Keratinocyte (primary cell): ENCODE measurements at regions not wholly inside any gene's neighbourhood (a gene's known extent, or its start where the extent isn't known, plus 50 kb on each side); places are given as distances from the start of the nearest gene placed in this dataset.

Experiments used
- DNase-seq: peaks from one replicate; pipeline ENCODE4 v3.0.0-alpha.2; 2011; ENCODE audit warnings: low read depth, missing footprints, low spot score
- FAIRE-seq: peaks from 2 replicates; lab custom pipeline; 2011; peaks lifted over from hg19 to GRCh38; lab: Jason Lieb, UNC
- H2AFZ ChIP-seq: 2 replicates; pipeline ENCODE4 v1.6.0; 2012; ENCODE audit warnings: low read length, control low read depth, inconsistent platforms; ENCODE audit not compliant: control insufficient read depth
- H3K27ac ChIP-seq: 2 replicates; pipeline ENCODE4 v1.5.1; 2011; ENCODE audit warnings: low read length; ENCODE audit not compliant: control insufficient read depth, insufficient read depth
- H3K27me3 ChIP-seq: 3 replicates; pipeline ENCODE4 v1.6.0; 2011; ENCODE audit warnings: low read length; ENCODE audit not compliant: control insufficient read depth, insufficient read depth; ENCODE audit errors: extremely low read depth
- H3K36me3 ChIP-seq, 2 experiments: 2 replicates in 1 of 2; 3 replicates in 1 of 2; pipeline ENCODE4 v1.5.1; 2011; ENCODE audit warnings: low read length in 2 of 2, mild to moderate bottlenecking in 1 of 2; ENCODE audit not compliant: control insufficient read depth in 2 of 2, insufficient read depth in 2 of 2; ENCODE audit errors: extremely low read depth in 1 of 2
- H3K4me1 ChIP-seq: 3 replicates; pipeline ENCODE4 v1.5.1; 2011; ENCODE audit warnings: low read length; ENCODE audit not compliant: control insufficient read depth, insufficient read depth; ENCODE audit errors: extremely low read depth
- H3K4me2 ChIP-seq: 3 replicates; pipeline ENCODE4 v1.6.0; 2011; ENCODE audit warnings: low read depth, low read length; ENCODE audit not compliant: control insufficient read depth, insufficient read depth; ENCODE audit errors: extremely low read depth
- H3K4me3 ChIP-seq, 3 experiments: fragments of 200-600 bp in 1 of 3; sonication (generic) in 1 of 3; 2 replicates in 2 of 3; 3 replicates in 1 of 3; pipeline ENCODE4 v1.5.1; 2011 to 2016; ENCODE audit warnings: low read length in 3 of 3, mild to moderate bottlenecking in 3 of 3, control low read depth in 2 of 3, inconsistent platforms in 1 of 3, low read depth in 1 of 3, mixed read lengths in 1 of 3, mixed run types in 1 of 3, moderate library complexity in 1 of 3; ENCODE audit not compliant: control insufficient read depth in 2 of 3, insufficient read depth in 2 of 3; ENCODE audit errors: extremely low read depth in 1 of 3
- H3K79me2 ChIP-seq: 2 replicates; pipeline ENCODE4 v1.6.0; 2012; ENCODE audit warnings: low read length; ENCODE audit not compliant: control insufficient read depth, insufficient read depth
- H3K9ac ChIP-seq: 3 replicates; pipeline ENCODE4 v1.6.0; 2011; ENCODE audit warnings: low read length; ENCODE audit not compliant: control insufficient read depth, insufficient read depth; ENCODE audit errors: extremely low read depth
- H3K9me1 ChIP-seq: 3 replicates; pipeline ENCODE4 v1.6.0; 2011; ENCODE audit warnings: low read length; ENCODE audit not compliant: control insufficient read depth, insufficient read depth; ENCODE audit errors: extremely low read depth
- H3K9me3 ChIP-seq: 2 replicates; pipeline ENCODE4 v1.5.1; 2012; ENCODE audit warnings: low read depth, low read length; ENCODE audit not compliant: control insufficient read depth
- H4K20me1 ChIP-seq: 3 replicates; pipeline ENCODE4 v1.6.0; 2011; ENCODE audit warnings: low read length; ENCODE audit not compliant: control insufficient read depth, insufficient read depth; ENCODE audit errors: extremely low read depth
- EZH2 ChIP-seq: IDR thresholded peaks from one replicate; pipeline ENCODE4 v1.6.1; 2012; ENCODE audit warnings: inconsistent platforms, mild to moderate bottlenecking, low read length, moderate library complexity
- dilution Hi-C: fragments of 300-500 bp; cut with MboI; formaldehyde crosslinking; loops from one replicate; pipeline ENCODE4 v1.7.0; 2020; ENCODE audit warnings: low sequenced_read_pairs; ENCODE audit not compliant: extremely low pct_ligation_motif_present
- TF ChIP-seq, protein P1 (sequence below), 3 experiments: IDR thresholded peaks in 1 of 3; conservative IDR thresholded peaks in 1 of 3; optimal IDR thresholded peaks in 1 of 3; 2 replicates in 2 of 3; 3 replicates in 1 of 3; pipeline versions ENCODE3 to v1.5.1; 2011; ENCODE audit warnings: low read length in 3 of 3, mild to moderate bottlenecking in 3 of 3, moderate library complexity in 2 of 3, control low read depth in 1 of 3, inconsistent platforms in 1 of 3; ENCODE audit not compliant: insufficient read depth in 2 of 3; ENCODE audit errors: extremely low read depth in 1 of 3

DNA sequence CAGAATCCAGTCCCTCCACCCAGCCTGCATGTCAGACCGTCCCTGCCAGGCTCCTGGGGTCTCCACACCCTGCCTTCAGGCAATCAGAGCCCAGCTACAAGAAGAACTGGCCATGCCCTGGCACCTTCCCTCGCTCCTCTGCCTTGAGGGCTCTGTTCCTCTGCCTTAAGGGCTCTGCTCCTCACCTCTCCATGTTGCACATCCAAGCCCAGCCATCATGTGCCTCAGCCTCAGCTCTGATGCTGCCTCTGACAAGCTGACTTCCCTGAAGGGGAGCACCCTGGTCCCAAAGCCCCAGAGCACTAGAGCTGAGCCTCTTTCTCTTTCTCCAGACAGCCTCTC lies 50.3 kb upstream of the ANTXRL start:
- no peak overlapping the region for H3K27ac ChIP-seq
- no peaks in the 10 kb centered on the region for H3K36me3 ChIP-seq
- H3K9me3 ChIP-seq, result no peaks in the 10 kb centered on the region
- no peak overlapping the region for H3K9ac ChIP-seq
- dilution Hi-C loops, result no loop called here
- peaks cover 7% of the 10 kb centered on the region for H3K4me1 ChIP-seq
- no peak for TF ChIP-seq EZH2
- TF ChIP-seq, protein P1, sequence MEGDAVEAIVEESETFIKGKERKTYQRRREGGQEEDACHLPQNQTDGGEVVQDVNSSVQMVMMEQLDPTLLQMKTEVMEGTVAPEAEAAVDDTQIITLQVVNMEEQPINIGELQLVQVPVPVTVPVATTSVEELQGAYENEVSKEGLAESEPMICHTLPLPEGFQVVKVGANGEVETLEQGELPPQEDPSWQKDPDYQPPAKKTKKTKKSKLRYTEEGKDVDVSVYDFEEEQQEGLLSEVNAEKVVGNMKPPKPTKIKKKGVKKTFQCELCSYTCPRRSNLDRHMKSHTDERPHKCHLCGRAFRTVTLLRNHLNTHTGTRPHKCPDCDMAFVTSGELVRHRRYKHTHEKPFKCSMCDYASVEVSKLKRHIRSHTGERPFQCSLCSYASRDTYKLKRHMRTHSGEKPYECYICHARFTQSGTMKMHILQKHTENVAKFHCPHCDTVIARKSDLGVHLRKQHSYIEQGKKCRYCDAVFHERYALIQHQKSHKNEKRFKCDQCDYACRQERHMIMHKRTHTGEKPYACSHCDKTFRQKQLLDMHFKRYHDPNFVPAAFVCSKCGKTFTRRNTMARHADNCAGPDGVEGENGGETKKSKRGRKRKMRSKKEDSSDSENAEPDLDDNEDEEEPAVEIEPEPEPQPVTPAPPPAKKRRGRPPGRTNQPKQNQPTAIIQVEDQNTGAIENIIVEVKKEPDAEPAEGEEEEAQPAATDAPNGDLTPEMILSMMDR (optimal IDR thresholded peaks at IDR 0.05 in 1 of 3, IDR thresholded peaks at IDR 0.05 in 1 of 3, conservative IDR thresholded peaks at IDR 0.05 in 1 of 3; ENCODE audit: extremely low read depth in 1 of 3, insufficient read depth in 2 of 3, low read length in 3 of 3), result no peak
- H3K4me2 ChIP-seq, result no peak overlapping the region
- no peak overlapping the region for H3K4me3 ChIP-seq
- no peaks in the 10 kb centered on the region for H4K20me1 ChIP-seq
- no peaks in the 10 kb centered on the region for H3K79me2 ChIP-seq
- no peaks in the 10 kb centered on the region for H3K27me3 ChIP-seq
- H2AFZ ChIP-seq, result no peak overlapping the region
- no peaks in the 10 kb centered on the region for H3K9me1 ChIP-seq
- FAIRE-seq (no peak), DNase-seq (no peak)

DNA sequence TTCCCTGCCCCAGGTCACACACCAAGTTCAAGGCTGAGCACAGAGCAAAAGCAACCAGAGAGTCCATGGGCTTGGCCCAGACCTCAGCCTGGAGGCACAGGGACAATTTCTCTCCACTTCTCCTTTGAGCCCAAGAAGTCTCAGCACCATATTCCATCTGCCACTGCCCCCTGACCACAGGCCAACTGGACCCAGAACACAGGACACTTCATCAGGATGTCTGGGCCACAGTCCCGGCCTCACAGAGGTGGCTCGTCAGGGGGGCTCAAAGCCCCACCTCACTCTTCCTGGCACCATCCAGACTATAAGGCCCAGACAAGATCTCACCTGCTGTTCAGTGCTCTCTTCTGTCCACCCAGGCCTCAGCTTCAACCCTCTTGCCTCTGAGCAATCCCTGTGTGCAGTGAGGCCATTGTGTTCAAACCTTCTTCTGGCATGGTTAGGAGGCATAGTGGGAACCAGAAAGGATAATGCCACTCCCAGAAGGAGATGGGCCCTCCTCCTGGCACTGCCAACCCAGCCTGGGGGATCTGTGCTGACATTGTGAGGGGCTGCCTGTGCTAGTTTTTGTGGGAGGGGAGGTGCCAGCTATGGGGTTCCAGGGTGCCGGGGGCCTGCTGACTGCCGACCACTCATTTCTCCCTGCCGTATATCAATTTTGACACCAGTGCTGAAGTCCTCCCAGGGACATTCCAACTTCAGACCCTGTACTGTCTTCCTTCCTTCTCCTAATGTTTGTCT lies 49.7 kb upstream of the ANTXRL start:
- H3K4me2 ChIP-seq, result no peak overlapping the region
- H3K9me3 ChIP-seq, result no peaks in the 10 kb centered on the region
- DNase-seq, result no peak
- H3K36me3 ChIP-seq, result no peaks in the 10 kb centered on the region
- H3K4me3 ChIP-seq, result no peak overlapping the region
- H3K27me3 ChIP-seq, result no peaks in the 10 kb centered on the region
- no peak overlapping the region for H2AFZ ChIP-seq
- H3K27ac ChIP-seq, result no peak overlapping the region
- TF ChIP-seq, protein P1 (optimal IDR thresholded peaks at IDR 0.05 in 1 of 3, IDR thresholded peaks at IDR 0.05 in 1 of 3, conservative IDR thresholded peaks at IDR 0.05 in 1 of 3; ENCODE audit: extremely low read depth in 1 of 3, insufficient read depth in 2 of 3, low read length in 3 of 3), result no peak
- no peak for TF ChIP-seq EZH2
- H3K9me1 ChIP-seq, result no peaks in the 10 kb centered on the region
- H3K4me1 ChIP-seq, result peaks cover 7% of the 10 kb centered on the region
- dilution Hi-C loops, result no loop called here
- no peaks in the 10 kb centered on the region for H3K79me2 ChIP-seq
- no peak for FAIRE-seq
- no peak overlapping the region for H3K9ac ChIP-seq
- no peaks in the 10 kb centered on the region for H4K20me1 ChIP-seq
